Loucy (cell line): ENCODE measurements at regions not wholly inside any gene's neighbourhood (a gene's known extent, or its start where the extent isn't known, plus 50 kb on each side); places are given as distances from the start of the nearest gene placed in this dataset.

Source experiments
- CTCF ChIP-seq: fragments of 200-600 bp; sonication (generic); conservative IDR thresholded peaks from 2 replicates; pipeline ENCODE4 v1.5.1; 2014; ENCODE audit warnings: mild to moderate bottlenecking, antibody characterized with exemption, low read length
- EZH2phosphoT487 ChIP-seq: fragments of 200-600 bp; IDR thresholded peaks from 2 replicates; pipeline ENCODE4 v1.6.1; 2018; ENCODE audit warnings: antibody characterized with exemption, mild to moderate bottlenecking, moderate library complexity, borderline replicate concordance

- no peak for TF ChIP-seq CTCF
- no peak for TF ChIP-seq EZH2phosphoT487
Observed at GRCh38 chr2:183219888-183220287, 95.6 kb downstream of the NUP35 start.
